PC-9 (cell line): ENCODE measurements at regions not wholly inside any gene's neighbourhood (a gene's known extent, or its start where the extent isn't known, plus 50 kb on each side); places are given as distances from the start of the nearest gene placed in this dataset.

ENCODE experiments used
- CTCF ChIP-seq: fragments of 200-600 bp; sonication (generic); conservative IDR thresholded peaks from 2 replicates; pipeline ENCODE4 v1.6.1; 2017; ENCODE audit warnings: mixed run types, antibody characterized with exemption, mild to moderate bottlenecking, moderate library complexity
- EZH2 ChIP-seq: fragments of 200-600 bp; sonication (generic); IDR thresholded peaks from 2 replicates; pipeline ENCODE4 v1.8.0; 2017; ENCODE audit warnings: antibody characterized with exemption, low read depth

- no peak for TF ChIP-seq EZH2
- no peak for TF ChIP-seq CTCF
Observed at GRCh38 chr18:56289381-56289780, 349.0 kb downstream of the TXNL1 start.
